Stimulated activated CD4-positive, alpha-beta T cell treated with anti-CD3 and anti-CD28 coated beads, Interleukin-2, amount 100 ng/mL, for 48 hours (primary cell): ENCODE measurements at regions not wholly inside any gene's neighbourhood (a gene's known extent, or its start where the extent isn't known, plus 50 kb on each side); places are given as distances from the start of the nearest gene placed in this dataset.
"Not testable (repeated sequence)": the region's sequence is repeated elsewhere in the genome, so short reads cannot be mapped to it uniquely, and the experiment has no call there.

Experiments used
- DNase-seq, 2 donors: peaks; one replicate each; pipeline ENCODE4 v3.0.0-alpha.2; 2020

DNA sequence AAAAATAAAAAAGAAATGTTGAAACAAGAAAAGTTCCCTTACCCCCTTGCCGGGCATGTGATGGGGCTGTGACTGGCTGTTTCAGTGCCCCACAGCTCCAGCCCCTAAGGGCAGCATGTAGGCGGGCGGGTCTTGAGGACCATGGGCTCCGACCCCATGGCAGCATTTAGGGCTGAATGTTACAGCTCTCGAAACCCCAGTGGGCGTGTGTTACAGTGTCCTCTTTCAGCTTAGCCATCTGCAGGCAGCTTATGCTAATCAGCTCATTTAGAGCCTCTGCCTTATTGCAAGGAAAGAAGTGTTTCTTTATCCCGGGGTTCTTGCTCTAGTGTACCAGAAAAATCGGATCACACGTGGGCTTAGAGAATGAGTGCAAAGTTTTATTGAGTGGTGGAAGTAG lies 497.4 kb upstream of the CYLC2 start:
- no peak for DNase-seq

DNA sequence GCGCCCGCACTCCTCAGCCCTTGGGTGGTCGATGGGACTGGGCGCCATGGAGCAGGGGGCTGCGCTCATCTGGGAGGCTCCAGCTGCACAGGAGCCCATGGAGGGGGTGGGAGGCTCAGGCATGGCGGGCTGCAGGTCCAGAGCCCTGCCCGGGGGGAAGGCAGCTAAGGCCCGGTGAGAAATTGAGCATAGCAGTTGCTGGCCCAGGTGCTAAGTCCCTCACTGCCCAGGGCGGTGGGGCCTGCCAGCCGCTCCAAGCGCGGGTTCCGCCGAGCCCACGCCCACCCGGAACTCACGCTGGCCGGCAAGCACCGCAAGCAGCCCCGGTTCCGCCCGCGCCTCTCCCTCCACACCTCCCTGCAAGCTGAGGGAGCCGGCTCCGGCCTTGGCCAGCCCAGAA lies 508.2 kb upstream of the CYLC2 start:
- DNase-seq: not testable (repeated sequence)

DNA sequence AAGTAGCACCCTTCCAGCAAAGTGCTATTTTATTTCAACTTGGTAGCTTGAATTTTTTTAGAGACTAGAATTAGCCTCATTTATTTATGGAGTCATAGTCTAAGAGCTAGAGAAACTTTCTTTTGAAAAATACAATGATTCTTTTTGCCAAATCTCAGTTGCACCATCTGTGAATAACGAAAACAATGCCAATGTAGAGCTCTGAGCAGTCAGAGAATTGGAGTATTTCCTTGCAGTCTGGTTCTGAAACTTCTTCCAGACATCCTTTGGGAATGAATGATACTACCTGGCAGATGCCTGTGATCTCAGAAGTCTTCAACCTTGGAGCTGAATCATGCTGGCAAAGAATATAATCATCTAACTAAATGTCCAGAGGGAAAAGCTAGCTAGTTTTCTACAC lies 511.5 kb upstream of the CYLC2 start:
- DNase-seq: no peak

DNA sequence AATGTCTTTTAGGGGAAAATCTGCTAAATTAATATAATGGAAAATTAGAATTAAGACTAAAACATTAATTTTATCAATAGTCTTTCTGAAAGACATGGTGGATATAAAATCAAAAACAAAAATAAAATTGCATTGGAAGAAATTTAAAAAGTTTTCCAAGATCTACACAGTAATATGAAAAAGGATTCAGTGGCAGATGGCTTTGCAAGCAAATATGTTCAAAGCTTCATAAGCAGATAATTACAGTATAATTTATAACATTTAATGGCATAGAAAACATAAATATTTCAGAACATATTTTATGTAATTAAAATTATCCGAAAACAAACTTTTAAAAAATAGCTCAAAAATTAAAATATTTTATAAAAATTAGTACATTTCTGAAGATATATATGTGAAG lies 512.4 kb upstream of the CYLC2 start:
- no peak for DNase-seq

DNA sequence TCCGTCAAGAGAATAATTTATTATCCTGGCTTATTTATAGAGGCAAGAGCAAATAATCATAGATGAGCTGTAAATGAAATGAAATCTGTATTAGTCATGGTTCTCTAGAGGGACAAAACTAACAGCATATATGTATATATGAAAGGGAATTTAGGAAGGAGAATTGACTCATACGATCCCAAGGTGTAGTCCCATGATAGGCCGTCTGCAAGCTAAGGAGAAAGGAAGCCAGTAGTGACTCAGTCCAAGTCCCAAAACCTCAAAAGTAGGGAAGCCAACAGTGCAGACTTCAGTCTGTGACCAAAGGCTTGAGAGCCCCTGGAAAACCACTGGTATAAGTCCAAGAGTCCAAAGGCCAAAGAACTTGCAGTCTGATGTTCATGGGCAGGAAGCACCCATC lies 515.9 kb upstream of the CYLC2 start:
- no peak for DNase-seq

DNA sequence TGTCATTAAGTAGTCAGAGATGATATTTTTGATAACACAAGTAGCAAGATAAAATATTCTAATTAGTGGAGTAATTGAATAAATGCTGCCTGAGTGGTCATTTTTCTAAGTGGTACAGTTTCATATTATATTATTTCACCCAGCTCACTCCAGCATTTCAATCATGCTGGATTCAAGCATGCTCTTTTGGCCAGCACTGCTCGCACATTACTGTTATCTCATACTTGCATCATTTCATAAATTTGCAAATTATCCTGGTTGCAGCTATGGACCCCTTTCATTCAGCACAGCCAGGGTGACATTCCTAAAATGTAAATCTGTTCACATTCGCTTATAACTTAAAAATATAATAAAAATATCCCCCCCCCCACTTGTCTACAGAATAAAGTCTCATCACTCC lies 520.8 kb upstream of the CYLC2 start:
- DNase-seq: no peak

DNA sequence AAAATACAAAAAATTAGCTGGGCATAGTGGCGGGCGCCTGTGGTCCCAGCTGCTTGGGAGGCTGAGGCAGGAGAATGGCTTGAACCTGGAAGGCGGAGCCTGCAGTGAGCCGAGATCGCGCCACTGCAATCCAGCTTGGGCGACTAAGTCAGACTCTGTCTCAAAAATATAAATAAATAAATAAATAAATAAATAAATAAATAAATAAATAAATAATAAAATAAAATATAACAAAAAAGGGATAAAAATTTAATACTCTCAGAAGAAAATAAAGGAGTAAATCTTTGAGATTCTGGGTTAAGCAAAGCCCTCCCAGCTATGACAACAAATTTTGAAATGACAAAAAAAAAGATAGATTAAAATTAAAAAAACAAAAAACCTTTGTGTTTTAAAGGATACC lies 525.7 kb upstream of the CYLC2 start:
- DNase-seq: not testable (repeated sequence)

DNA sequence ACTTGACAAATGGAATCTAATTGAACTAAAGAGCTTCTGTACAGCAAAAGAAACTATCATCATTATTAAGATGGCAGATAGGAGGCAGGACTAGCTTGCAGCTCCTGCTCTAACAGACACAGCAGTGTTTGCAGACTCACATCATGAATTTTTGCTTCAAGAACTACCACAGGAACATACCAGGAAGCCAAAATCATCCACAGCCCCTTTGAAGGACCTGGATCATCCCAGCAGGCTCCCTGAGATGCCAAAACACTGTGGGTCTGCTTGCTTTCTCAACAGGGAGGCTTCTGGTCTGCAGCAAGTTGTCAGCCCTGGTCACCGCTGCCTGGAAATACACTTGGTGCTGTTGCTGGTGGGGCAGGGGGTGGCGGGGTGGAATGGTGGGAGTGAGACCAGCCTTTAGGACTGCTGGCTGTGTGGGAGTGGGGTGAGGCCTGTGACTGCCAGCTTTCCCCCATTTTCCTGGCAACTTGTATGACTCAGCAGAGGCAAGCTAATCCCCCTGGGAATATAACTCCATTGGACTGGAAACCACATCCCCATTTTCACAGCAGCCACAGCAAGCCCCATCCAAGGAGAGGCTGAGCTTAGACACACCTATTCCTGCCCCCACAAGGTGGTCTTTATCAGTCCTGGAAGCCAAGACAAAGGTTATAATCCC lies 533.8 kb upstream of the CYLC2 start:
- DNase-seq: no peak

DNA sequence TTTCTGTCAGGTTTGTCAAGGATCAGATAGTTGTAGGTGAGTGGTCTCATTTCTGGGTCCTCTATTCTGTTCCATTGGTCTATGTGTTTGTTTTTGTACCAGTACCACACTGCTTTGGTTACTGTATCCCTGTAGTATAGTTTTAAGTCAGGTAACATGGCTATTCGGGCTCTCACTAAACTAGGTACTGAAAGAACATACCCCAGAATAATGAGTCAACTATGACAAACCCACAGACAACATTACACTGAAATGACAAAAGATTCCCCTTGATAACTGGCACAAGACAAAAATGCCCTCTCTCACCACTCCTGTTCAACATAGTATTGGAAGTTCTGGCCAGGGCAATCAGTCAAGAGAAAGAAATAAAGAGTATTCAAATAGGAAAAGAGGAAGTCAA lies 535.3 kb upstream of the CYLC2 start:
- no peak for DNase-seq

DNA sequence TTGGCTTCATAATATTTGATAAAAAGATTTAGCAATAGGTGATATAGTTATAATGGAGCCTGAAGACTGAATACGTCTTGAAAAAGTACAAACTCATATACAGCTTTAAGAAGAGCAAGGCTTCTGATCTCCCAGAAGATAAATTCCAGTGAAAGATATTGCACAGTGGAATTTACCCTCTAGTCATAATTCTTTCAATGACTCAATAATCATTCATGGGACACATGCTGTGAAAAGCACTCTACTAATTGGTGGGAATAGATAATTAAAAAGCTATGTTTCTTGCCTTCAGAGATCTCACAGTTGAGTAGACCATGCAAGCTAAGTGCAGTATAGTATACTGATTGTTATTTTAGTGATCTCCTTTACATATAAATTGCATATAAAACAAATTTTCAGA lies 538.6 kb upstream of the CYLC2 start:
- DNase-seq: no peak

DNA sequence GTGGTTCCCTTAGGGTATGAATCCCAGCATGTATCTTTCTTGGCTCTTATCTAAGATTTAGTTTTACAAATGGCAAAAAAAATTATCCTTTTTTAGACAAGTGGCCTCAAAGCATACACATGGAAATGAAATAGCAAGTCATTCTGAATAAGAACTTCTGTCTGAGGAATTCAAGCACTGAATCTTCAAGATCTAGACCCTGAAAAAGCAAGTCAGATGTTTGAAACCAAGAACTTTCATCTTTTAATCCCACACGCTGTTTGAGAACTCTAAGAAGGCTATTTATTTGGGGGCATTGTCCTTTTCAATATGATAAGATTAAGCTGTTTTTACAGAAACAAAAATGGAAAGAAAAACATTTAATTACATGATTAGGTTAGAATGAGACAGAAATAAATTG lies 549.2 kb upstream of the CYLC2 start:
- DNase-seq: no peak

DNA sequence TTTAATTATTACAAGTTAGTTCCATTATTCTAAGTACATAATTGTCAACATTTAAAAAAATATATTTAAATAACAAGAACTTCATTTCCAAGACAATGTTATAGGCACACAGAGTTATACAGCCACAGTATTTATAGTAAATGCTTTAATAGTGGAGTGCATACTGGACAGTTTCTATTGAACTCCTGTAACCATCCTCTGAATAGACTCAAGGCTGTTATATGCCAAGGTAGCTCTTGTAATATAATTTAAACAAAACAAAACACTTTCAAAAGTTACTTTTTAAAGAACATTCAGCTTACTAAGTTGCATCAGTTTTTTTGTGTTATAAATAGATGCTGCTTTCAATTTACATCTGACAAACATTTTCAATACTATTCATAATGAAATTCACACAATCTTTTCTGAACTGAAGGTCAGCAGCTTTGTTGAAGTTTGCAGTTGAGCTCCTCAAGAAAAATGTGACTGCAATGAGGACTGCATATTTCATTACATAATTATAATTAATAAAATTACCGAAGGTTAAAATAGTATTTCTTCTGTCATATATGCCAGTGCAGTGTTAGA lies 549.9 kb upstream of the CYLC2 start:
- DNase-seq: no peak

DNA sequence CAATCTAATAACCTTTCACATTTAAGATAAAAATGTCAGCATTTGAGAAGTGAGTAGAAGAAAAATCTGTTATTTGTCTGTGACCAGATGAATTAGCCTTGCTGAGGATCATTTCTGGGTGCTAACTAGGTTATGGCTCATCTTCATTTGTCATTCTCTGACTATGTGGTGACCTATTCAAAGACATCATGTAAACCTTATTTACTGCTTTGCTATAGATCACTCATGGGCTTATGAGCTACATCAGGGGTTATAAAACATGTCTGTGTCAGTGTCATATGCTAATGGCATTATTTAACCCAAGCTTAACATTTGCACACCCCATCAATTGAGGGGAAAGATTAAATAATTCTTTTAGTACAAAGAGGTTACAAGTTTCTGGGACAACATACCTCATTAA lies 555.5 kb upstream of the CYLC2 start:
- no peak for DNase-seq

DNA sequence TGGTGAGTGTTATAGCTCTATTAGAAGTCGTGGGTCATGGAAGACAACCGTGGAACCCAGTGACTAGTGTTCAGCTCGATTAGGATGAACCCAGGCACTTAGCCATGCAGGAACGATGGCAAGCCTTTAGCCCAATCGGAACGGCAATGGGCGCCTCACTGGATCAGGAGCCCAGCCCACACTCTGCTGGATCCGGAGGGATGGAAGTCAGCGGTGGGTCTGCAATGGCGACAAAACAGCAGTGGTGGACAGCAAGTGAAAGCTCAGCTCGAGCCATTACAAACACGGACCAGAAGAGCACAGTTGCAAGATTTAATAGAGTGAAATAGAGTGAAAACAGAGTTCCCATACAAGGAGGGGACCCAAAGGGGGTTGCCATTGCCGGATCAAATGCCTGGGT lies 558.5 kb upstream of the CYLC2 start:
- DNase-seq: not testable (repeated sequence)

DNA sequence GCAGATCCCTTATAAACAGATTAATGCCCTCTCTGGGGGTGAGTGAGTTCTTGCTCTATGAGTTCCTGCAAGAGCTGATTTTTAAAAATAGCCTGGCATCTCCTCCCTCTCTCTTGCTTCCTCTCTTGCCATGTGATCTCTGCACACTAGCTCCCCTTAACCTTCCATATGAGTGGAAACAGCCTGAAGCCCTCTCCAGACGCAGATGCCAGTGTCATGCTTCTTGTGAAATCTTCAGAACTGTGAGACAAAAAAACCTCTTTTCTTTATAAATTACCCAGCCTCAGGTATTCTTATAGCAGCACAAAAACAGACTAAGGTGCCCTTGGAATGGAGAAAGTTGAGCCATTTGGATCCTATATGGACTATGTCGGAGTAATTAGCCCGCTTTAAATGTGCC lies 559.7 kb upstream of the CYLC2 start:
- DNase-seq: no peak

DNA sequence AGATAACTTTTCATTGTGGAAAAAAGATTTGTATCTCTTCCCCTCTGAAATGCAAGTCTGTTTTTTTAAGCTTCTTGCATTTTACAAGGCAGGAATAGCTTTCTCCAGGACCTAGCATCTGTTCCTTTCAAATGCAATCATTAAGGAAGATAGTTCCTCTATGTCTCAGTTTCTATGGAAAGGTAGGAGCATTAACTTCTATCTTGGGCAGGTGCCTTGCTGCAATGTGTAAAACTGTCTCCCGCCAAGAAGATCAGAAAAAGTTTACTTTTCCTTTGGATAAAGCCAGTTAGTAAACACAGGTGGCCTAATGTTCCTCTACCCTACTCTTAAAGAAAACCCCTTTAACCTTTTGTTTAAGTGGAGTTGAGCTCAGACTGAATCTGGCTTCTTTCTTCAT lies 560.6 kb upstream of the CYLC2 start:
- DNase-seq: no peak

DNA sequence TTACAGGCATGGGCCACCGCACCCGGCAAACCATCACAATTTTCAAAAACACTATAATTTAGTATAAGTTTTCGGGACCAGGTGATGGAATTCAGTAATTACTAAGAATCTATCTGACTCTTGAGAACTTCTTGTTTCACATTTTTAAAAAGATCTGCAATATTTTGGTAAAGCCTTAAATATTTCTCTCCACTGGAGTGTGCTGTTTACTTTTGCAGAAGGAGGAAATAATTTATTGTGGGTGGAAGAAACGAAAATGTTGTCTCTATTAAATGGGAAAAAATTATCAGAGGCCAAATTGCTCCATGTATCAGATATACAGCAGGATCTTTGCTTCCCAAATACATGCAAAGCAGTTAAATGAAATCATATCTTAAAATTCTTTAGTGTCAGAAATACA lies 566.8 kb upstream of the CYLC2 start:
- DNase-seq: no peak

DNA sequence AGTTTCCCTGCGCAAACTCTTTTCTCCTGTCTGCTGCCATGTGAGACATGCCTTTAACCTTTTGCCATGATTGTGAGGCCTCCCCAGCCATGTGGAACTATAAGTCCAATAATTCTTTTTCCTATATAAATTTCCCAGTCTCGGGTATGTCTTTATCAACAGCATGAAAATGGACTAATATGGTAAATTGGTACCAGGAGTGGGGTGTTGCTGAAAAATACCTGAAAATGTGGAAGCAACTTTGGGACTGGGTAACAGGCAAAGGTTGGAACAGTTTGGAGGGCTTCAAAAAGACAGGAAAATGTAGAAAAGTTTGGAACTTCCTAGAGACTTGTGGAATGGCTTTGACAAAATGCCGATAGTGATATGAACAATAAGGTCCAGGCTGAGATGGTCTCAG lies 578.9 kb upstream of the CYLC2 start:
- DNase-seq: not testable (repeated sequence)

DNA sequence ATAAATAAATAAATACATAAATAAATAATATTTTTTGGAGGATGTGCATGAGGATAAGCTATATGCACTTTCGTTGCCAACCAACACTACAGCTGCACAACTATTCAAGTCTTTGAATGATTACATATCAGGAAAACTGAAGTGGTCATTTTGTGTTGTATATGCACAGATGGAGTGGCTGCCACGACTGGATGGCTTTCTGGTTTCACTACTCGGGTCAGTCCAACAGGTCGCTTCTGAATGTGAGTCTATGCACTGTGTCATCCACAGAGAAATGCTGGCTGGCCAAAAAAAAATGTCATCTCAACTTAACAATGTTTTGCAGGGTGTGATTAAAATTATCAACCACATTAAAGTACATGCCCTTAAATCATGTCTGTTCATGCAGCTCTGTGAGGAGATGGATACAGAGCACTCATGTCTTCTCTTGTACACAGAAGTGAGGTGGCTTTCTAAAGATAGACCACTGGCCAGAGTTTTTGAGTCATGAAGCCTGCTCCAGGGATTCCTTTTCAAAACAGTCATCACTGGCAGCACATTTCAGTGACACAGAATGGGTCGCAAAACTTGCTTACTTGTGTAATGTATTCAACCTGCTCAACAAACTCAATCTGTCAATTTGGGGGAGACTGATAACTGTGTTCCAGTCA lies 589.8 kb upstream of the CYLC2 start:
- DNase-seq: no peak

DNA sequence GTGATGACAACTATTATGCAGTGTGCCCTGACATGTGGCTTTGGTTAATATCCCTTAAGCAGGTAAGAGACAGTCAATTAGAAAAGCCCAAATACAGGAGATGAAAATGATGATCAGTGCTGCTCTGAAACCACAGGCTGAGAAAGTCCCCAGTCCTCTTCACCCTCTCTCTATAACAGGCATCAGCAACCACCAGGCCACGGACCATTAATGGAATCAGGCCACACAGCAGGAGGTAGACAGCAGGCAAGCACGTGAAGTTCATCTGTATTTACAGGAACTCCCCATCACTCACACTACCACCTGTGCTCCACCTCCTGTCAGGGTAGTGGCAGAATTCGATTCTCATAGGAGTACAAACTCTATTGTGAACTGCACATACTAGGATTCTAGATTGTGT lies 591.6 kb upstream of the CYLC2 start:
- no peak for DNase-seq

DNA sequence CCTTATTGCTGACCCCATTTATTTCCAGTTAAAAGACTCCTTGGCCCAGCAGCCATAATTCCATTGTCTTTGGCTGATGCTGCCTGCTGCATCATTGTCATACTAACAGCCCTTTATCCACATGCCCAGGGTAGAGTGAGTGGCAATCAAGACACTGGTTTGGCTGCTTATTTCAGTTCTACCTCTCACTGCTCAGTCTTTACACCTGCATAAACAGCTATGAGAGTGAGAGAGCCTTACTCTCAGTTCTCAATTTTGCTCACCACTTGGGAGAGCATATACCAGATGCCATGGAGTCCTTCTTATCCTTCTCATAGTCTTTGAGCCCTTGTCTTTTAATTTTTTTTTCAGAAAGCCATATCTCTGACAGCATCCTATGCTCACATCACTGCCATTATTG lies 596.9 kb upstream of the CYLC2 start:
- DNase-seq: no peak

DNA sequence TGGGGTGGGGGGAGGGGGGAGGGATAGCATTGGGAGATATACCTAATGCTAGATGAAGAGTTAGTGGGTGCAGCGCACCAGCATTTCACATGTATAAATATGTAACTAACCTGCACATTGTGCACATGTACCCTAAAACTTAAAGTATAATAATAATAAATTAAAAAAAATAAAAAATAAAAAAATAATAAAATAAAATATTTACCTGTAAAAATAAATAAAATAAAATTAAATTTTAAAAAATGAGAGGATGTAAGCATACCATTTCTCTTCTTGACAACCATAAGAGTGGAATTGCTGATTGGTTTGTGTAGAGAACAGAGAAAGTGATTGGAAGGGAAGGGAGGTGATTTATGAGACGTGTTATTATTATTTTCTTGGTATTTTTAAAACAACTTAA lies 609.5 kb upstream of the CYLC2 start:
- not testable (repeated sequence) for DNase-seq

DNA sequence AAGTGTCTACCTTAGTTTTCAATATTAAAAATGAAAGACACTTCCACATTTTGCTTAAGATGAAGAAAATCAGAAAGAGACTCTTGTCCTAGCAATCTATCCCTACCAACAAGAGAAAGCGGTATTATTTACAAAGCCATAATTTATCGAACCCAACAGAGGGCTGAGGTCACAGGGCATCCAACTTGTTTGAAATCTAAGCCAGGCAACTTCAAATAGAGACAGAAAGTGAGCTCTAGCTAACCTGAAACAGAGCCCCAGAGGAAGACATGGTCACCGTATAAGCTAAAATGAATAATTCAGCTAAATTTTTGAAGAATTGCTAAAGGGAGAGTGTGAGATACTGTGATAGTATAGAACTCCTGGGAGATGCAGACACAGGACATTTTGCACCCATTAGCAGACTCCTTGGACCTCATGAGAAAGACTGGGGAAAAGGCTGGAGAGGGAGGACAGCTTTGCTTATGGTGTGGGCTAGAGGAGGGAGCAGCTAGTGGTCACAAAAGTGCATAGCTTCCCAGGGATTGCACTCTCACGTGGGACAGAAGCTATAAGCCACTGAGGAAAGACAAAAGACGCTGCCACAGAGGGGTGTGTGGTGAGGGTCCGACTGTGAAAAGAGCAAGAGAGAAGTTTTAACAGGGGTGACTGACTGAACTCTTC lies 624.2 kb upstream of the GRIN3A start:
- no peak for DNase-seq

DNA sequence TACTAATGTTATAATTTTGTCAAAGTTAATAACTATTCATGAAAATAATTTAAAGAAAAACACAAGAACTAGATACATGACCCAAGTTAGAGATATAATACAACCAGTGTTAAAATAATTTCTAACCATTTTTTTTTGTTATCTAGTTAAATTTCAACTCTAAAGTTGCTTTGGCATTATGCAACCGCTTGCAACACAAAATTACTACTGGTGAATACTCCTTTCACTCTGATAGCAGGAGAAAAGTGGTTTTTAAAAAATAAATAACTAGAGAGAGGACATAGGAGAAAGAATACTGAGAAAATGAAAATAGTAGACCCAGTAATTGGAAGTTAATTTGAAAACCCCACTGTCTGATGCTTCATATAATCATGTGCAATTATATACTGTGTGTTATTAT lies 622.4 kb upstream of the GRIN3A start:
- no peak for DNase-seq
